ENCODE measurements at regions not wholly inside any gene's neighbourhood (a gene's known extent, or its start where the extent isn't known, plus 50 kb on each side); places are given as distances from the start of the nearest gene placed in this dataset.
"Not testable (repeated sequence)": the region's sequence is repeated elsewhere in the genome, so short reads cannot be mapped to it uniquely, and the experiment has no call there.

DNA sequence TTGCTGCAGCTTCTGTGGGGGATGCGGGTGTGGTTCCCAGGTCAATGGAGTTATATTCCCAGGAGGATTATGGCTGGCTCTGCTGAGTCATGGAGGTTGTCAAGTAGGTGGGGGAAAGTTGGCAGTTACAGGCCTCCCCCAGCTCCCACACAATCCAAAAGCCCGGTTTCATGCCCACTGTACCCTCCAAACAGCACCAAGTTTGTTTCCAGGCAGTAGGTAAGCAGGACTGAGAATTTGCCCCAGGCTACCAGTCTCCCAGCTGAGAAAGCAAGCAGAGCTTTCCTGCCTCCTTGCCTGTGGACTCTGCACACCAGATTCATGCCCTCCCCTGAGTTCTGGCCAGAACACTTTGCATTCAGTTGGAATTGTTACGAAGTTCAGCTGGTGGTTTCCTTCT is 578.2 kb downstream of the MEI4 start:
- DNase-seq (ENCODE audit: low spot score), result no peak

GRCh38 chr6:78243519-78243918 is 590.7 kb downstream of the MEI4 start:
- no peak for DNase-seq (ENCODE audit: low spot score)

GRCh38 chr6:78251931-78252330 is 599.1 kb downstream of the MEI4 start:
- no peak for DNase-seq (ENCODE audit: low spot score)

GRCh38 chr6:78253618-78254017 is 600.8 kb downstream of the MEI4 start:
- DNase-seq (ENCODE audit: low spot score), result no peak

DNA sequence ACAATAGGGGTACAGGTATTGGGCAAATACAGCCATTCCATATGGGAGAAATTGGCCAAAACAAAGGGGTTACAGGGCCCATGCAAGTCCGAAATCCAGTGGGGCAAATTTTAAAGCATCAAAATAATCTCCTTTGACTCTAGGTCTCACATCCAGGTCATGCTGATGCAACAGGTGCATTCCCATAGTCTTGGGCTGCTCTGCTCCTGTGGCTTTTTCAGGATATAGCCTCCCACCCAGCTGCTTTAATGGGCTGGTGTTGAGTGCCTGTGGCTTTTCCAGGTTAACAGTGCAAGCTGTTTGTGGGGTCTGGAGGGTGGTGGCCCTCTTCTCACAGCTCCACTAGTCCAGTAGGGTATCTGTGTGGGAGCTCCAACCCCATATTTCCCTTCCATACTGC is 607.1 kb downstream of the MEI4 start:
- DNase-seq (ENCODE audit: low spot score), result no peak

DNA sequence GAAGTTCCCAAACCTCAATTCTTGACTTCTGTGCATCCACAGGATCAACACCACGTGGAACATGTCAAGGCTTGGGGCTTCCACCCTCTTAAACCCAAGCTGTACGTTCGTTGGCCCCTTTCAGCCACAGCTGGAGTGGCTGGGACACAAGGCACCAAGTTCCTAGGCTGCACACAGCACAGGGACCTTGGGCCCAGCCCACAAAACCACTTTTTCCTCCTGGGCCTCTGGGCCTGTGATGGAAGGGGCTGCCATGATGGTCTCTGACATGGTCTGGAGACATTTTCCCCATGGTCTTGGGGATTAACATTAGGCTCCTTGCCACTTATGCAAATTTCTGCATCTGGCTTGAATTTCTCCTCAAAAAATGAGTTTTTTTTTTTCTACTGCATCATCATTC is 606.9 kb upstream of the IRAK1BP1 start:
- not testable (repeated sequence) for DNase-seq (ENCODE audit: low spot score)

DNA sequence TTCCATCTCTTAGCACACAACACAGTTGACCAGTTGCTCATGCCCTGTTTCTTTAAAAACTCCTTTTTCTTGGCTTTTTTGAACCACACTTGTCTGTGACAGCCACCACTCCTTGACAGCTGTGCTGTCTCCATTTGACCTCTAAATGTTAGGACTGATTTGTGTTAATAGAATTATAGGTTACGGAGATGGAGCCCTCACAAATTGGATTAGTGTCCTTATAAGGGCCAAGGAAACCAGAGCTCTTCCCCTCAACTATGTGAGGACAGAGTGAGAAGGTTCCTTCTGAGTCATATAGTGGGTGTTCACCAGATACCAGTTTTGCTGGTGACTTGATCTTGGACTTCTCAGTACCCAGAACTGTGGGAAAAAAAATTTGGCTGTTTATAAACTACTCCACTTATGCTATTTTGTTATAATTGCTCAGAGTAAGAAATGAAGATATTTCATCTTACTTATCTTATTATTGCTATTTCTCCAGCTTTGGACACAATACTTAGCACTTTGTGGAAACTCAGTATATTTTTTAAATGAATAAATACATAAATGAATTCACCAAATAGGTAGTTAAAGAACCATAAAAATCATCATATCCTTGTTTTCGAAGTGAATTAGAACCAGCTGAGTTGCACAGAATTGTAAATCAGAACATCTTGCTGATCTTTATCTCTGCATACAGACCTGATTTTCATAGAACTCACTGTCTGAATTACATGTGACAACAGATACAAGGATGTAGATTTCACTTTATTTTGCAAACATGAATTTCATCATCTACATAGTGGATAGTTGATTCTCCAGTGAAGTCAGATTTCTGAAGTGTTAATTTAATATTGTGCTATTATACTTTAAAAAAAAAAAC is 598.5 kb upstream of the IRAK1BP1 start:
- no peak for DNase-seq (ENCODE audit: low spot score)

- no peak for DNase-seq (ENCODE audit: low spot score)
Observed at GRCh38 chr6:78300885-78301284, 566.5 kb upstream of the IRAK1BP1 start.

- no peak for DNase-seq (ENCODE audit: low spot score)
Observed at GRCh38 chr6:78302411-78302810, 564.9 kb upstream of the IRAK1BP1 start.

DNA sequence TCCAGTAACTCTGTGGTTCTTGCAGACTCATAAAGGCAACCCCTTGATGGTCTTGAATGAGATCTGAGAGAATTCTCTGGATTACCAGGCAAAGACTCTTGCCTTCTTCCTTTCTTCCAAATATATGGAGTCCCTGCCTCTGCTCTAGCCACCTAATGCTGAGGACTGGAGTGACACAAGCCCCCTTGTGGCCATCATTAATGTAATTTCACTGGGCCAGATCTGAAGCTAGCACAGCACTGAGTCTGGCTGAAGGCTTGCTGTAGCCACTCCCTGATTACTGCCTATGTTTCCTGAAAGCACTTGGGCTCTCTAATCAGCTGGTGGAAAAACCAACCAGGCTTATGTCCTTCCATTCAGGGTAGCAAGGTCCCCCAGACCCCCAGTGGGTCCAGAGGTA is 559.3 kb upstream of the IRAK1BP1 start:
- DNase-seq (ENCODE audit: low spot score), result peak; percentile 27

GRCh38 chr6:78322068-78322845 is 545.1 kb upstream of the IRAK1BP1 start:
- no peak for DNase-seq (ENCODE audit: low spot score)

DNA sequence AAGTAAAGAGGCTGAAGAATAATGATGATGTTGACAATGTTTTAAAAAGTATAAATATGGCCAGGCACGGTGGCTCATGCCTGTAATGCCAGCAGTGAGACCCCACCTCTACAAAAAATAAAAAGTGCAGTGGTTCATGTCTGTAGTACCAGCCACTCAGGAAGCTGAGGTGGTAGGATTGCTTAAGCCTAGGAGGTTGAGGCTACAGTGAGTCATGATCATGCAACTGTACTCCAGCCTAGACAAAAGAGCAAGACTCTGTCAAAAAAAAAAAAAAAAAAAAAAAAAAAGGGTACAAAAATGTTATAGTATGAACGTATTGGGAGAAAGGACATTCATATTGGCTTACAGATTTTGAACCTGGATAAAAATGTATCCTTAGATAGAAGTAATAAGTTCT is 543.1 kb upstream of the IRAK1BP1 start:
- no peak for DNase-seq (ENCODE audit: low spot score)

- no peak for DNase-seq (ENCODE audit: low spot score)
Observed at GRCh38 chr6:78340755-78341154, 526.6 kb upstream of the IRAK1BP1 start.

DNA sequence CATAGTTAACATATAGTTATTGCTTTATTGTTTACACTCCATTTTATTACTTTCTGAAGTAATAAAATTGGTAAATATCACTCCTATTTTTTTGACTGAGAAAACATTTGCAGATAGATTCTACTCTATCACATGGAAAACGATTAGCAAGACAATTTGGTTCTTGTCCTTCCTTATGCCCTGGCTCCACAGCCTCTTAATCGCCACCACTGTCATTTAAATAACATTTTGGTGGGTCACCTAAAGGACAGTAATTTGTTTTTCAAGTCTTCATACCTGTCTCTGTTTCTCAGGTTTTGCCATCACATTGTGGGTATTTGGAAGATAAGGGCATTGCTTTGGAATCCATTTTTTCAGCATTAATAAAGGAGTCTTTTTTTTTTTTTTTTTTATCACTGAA is 521.5 kb upstream of the IRAK1BP1 start:
- DNase-seq (ENCODE audit: low spot score), result no peak

- no peak for DNase-seq (ENCODE audit: low spot score)
Observed at GRCh38 chr6:78347191-78347916, 520.0 kb upstream of the IRAK1BP1 start.

GRCh38 chr6:78353040-78353439 is 514.3 kb upstream of the IRAK1BP1 start:
- no peak for DNase-seq (ENCODE audit: low spot score)

DNA sequence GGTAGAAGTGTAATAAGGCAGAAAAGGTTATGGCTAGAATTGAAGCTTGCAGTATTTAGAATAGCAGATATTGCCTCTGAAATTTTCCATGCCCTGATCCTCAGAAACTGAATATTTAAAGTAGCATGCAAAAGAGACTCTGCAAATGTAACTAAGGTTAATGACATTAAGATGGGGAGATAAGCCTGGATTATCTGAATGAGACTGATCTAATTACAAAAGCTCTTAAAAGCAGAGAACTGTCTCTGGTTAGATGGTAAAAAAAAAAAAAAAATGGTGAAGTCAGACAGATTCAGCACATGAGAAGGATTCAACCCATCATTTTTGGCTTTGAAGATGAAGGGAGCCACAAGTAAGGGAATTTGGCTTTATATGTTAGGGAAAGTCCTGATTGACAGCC is 503.7 kb upstream of the IRAK1BP1 start:
- no peak for DNase-seq (ENCODE audit: low spot score)

- no peak for DNase-seq (ENCODE audit: low spot score)
Observed at GRCh38 chr6:78365473-78365872, 501.9 kb upstream of the IRAK1BP1 start.

DNA sequence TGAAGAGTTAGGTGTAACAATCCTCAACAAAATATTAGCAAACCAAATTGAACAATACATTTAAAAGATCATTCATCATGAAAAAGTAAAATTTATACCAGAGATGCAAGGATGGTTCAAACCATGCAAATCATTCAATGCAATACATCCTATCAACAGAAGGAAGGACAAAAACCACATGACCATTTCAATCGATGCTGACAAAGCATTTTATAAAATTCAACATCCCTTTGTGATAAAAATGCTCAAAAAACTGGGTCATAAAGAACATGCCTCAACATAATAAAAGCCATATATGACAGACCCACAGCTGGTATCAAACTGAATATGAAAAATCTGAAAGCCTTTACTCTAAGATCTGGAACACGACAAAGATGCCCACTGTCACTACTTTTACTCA is 490.3 kb upstream of the IRAK1BP1 start:
- no peak for DNase-seq (ENCODE audit: low spot score)

DNA sequence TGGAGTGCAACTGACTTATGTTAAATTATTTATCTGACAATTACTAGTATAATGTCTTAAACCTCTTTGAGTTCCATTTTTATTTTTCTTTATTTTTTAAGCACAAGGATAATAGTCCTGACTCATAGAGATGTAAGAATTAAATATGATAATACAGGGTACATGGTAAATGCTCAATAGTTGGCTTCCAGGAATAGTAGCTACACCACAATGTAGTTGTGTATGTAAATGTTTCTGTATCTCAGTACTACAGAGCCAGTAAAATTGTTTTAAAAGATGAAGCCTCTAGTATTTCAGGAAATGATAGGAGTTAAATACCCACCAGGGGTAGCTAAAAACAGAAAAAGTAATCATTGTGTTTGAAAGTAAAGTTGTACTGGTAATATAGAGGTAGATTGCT is 487.4 kb upstream of the IRAK1BP1 start:
- no peak for DNase-seq (ENCODE audit: low spot score)

GRCh38 chr6:78380541-78380940 is 486.8 kb upstream of the IRAK1BP1 start:
- no peak for DNase-seq (ENCODE audit: low spot score)

DNA sequence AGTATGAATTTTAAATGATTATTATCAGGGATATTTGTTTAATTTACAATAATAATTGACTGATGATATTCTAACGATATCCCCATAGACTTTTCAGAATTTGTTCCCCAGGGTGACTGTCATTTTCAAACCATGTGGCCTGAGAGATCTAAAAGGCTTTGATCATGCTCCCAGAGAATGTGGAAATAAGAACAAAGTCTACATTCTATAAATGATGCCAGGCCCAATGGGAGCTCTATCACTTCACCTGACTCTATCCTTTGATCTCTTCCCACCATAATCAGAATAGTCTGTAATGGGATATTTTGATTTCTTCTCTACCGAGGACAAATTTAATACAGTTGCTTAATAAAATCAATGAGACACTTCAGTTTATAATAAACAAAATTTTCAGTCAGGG is 483.4 kb upstream of the IRAK1BP1 start:
- DNase-seq (ENCODE audit: low spot score), result no peak

DNA sequence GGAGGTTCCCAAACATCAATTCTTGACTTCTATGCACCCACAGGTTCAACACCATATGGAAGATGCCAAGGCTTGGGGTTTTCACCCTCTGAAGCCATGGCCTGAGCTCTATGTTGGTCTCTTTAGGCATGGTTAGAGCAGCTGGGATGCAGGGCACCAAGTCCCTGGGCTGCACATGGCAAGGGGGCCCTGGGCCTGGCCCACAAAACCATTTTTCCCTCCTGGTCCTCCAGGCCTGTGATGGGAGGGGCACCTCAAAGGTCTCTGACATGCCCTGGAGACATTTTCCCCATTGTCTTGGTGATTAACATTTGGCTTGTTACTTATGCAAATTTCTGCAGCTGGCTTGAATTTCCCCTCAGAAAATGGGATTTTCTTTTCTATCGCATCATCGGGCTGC is 480.5 kb upstream of the IRAK1BP1 start:
- DNase-seq (ENCODE audit: low spot score), result not testable (repeated sequence)
